ENCODE measurements at regions not wholly inside any gene's neighbourhood (a gene's known extent, or its start where the extent isn't known, plus 50 kb on each side); places are given as distances from the start of the nearest gene placed in this dataset.

DNA sequence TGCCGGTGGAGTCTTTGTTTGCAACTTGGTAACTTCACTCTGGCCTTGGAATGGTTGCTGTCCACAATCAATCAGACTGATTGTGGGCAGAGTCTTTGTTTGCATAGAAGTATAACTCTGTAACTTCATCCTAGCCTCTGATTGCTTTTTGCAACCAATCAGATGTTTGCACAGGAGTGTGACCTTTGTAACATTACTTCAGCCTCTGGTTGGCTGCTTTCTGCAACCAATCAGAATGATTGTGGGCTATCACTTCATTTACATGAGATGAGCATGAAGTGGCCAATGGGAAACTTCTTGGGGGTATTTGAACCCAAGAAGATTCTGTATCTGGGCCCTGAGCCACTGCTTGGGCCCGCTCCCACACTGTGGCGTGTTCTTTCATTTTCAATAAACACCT lies 79.6 kb upstream of the CLDN5 start:
- Mint-ChIP-seq H3K9me3 (ENCODE audit: low read depth, unreplicated experiment) (no peaks in the 10 kb centered on the region), H3K36me3 (ENCODE audit: insufficient read depth, unreplicated experiment) (no peaks in the 10 kb centered on the region), H3K4me1 (ENCODE audit: low read depth, unreplicated experiment) (no peaks in the 10 kb centered on the region), H3K4me3 (ENCODE audit: low read depth, unreplicated experiment) (no peak overlapping the region), H3K27me3 (ENCODE audit: unreplicated experiment) (peaks cover 71% of the 10 kb centered on the region), H3K27ac (ENCODE audit: unreplicated experiment) (no peak overlapping the region)
- CTCF ChIA-PET: no interaction called here
- intact Hi-C loops (cut with micrococcal nuclease; ENCODE audit: unreplicated experiment): no loop called here
- no TSS peak for BruUV-seq (replicated peaks)
- TF ChIP-seq, protein P1, sequence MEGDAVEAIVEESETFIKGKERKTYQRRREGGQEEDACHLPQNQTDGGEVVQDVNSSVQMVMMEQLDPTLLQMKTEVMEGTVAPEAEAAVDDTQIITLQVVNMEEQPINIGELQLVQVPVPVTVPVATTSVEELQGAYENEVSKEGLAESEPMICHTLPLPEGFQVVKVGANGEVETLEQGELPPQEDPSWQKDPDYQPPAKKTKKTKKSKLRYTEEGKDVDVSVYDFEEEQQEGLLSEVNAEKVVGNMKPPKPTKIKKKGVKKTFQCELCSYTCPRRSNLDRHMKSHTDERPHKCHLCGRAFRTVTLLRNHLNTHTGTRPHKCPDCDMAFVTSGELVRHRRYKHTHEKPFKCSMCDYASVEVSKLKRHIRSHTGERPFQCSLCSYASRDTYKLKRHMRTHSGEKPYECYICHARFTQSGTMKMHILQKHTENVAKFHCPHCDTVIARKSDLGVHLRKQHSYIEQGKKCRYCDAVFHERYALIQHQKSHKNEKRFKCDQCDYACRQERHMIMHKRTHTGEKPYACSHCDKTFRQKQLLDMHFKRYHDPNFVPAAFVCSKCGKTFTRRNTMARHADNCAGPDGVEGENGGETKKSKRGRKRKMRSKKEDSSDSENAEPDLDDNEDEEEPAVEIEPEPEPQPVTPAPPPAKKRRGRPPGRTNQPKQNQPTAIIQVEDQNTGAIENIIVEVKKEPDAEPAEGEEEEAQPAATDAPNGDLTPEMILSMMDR (IDR thresholded peaks at IDR 0.05; ENCODE audit: unreplicated experiment): no peak
- no peak for DNase-seq

DNA sequence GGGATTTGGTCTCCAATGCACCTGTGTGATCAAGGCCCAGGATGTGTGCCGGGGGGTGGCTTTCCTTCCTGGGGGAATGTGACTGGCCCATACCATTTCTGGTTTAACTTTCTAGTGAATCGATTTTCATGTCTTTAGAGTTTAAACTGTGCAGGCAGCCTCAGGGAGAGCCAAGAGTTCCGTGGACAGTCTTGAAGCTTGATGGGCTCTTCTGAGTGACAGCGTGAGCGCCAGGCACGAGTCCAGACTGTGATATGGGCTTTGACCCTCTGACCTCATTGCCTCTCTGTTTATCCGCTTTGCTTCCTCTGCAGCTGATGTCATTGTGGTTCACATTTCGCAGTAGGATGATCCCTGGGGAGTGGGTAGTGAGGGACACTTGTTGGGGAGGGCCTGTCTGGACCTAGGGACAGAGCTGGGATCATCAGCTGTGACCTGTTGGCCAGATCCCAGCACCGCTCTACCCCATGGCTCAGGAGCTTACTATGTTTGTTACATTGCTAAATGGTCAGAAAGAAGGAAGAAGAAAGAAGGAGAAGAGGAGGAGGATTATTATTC lies 80.6 kb upstream of the CLDN5 start:
- no TSS peak for BruUV-seq (replicated peaks)
- Mint-ChIP-seq H3K27me3 (ENCODE audit: unreplicated experiment) (peaks cover 81% of the 10 kb centered on the region), H3K36me3 (ENCODE audit: insufficient read depth, unreplicated experiment) (no peaks in the 10 kb centered on the region), H3K4me1 (ENCODE audit: low read depth, unreplicated experiment) (no peaks in the 10 kb centered on the region), H3K9me3 (ENCODE audit: low read depth, unreplicated experiment) (no peaks in the 10 kb centered on the region), H3K4me3 (ENCODE audit: low read depth, unreplicated experiment) (no peak overlapping the region), H3K27ac (ENCODE audit: unreplicated experiment) (no peak overlapping the region)
- CTCF ChIA-PET: no interaction called here
- TF ChIP-seq, protein P1 (IDR thresholded peaks at IDR 0.05; ENCODE audit: unreplicated experiment): no peak
- DNase-seq: no peak
- intact Hi-C loops (cut with micrococcal nuclease; ENCODE audit: unreplicated experiment): no loop called here

- TF ChIP-seq, protein P1 (IDR thresholded peaks at IDR 0.05; ENCODE audit: unreplicated experiment): no peak
- Mint-ChIP-seq H3K4me1 (ENCODE audit: low read depth, unreplicated experiment) (no peaks in the 10 kb centered on the region), H3K36me3 (ENCODE audit: insufficient read depth, unreplicated experiment) (no peaks in the 10 kb centered on the region), H3K27me3 (ENCODE audit: unreplicated experiment) (peaks cover 87% of the 10 kb centered on the region), H3K9me3 (ENCODE audit: low read depth, unreplicated experiment) (no peaks in the 10 kb centered on the region), H3K4me3 (ENCODE audit: low read depth, unreplicated experiment) (no peak overlapping the region), H3K27ac (ENCODE audit: unreplicated experiment) (no peak overlapping the region)
- DNase-seq: no peak
- BruUV-seq (replicated peaks): no TSS peak
- intact Hi-C loops (cut with micrococcal nuclease; ENCODE audit: unreplicated experiment): no loop called here
- CTCF ChIA-PET: interaction anchor here (1.5 kb wide), 1 partner anchor 12 kb away, joined by 4 read pairs; no protein-coding TSS in a partner anchor
Observed at GRCh38 chr22:19605508-19606331, 81.5 kb upstream of the CLDN5 start.

DNA sequence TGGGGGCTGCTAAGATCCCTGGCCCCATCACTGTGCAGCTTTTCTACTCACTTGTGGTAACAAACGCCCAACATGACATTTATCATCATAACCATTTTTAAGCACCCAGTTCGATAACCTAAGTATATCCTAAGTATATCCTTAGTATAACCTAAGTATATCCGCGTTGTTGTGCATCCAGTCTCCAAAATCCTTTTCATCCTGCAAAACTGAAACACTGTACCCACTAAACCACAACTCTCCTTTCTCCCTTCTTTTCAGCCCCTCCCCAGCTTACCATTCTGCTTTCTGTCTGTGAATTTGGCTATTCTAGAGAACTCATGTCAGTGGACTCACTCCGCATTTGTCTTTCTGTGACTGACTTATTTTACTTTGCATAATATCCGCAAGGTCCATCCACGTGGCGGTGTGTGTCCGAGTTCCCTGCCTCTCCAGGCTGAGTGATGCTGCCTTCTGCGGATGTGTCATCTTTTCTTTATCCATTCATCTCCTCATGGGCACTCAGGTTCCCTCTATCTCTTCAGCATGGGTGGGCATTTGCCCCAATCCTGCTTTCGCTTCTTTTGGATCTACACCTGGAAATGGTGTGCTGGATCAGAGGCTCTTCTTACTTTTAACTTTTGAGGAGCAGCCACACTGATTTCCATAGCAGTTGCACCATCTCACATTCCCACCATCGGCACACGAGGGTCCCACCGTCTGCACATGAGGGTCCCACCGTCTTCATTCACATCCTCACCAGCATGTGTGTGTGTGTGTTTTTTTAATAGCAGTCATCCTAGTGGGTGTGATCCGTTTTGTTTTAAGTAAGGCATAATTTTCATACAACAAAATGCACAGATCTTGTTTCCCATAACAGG lies 82.4 kb upstream of the CLDN5 start:
- TF ChIP-seq, protein P1 (IDR thresholded peaks at IDR 0.05; ENCODE audit: unreplicated experiment): no peak
- intact Hi-C loops (cut with micrococcal nuclease; ENCODE audit: unreplicated experiment): no loop called here
- peaks cover 89% of the 10 kb centered on the region for H3K27me3 Mint-ChIP-seq (ENCODE audit: unreplicated experiment)
- H3K36me3 Mint-ChIP-seq (ENCODE audit: insufficient read depth, unreplicated experiment): no peaks in the 10 kb centered on the region
- DNase-seq: no peak
- no peaks in the 10 kb centered on the region for H3K9me3 Mint-ChIP-seq (ENCODE audit: low read depth, unreplicated experiment)
- H3K4me3 Mint-ChIP-seq (ENCODE audit: low read depth, unreplicated experiment): no peak overlapping the region
- BruUV-seq (replicated peaks): no TSS peak
- no peaks in the 10 kb centered on the region for H3K4me1 Mint-ChIP-seq (ENCODE audit: low read depth, unreplicated experiment)
- no peak overlapping the region for H3K27ac Mint-ChIP-seq (ENCODE audit: unreplicated experiment)
- CTCF ChIA-PET: interaction anchor here (1.5 kb wide), 1 partner anchor 13 kb away, joined by 4 read pairs; no protein-coding TSS in a partner anchor

All from Calu3 (cell line).